ENCODE measurements at regions not wholly inside any gene's neighbourhood (a gene's known extent, or its start where the extent isn't known, plus 50 kb on each side); places are given as distances from the start of the nearest gene placed in this dataset.

- H3K27me3 ChIP-seq (replicated peaks in 1 of 4; ENCODE audit: control insufficient read depth in 3 of 4, extremely low read depth in 1 of 4, insufficient read depth in 3 of 4, low read length in 3 of 4): no peaks in the 10 kb centered on the region
- WGBS, 2 experiments (ENCODE audit: extremely low coverage in 1 of 2, insufficient coverage in 1 of 2, insufficient read length in 1 of 2, insufficient replicate concordance in 2 of 2, low coverage in 1 of 2, low lambda C conversion rate in 2 of 2, missing lambda C conversion rate in 1 of 2): 100% methylated on average over 1 of the region's 1 CpG; no CpG with 5 or more reads in 1 of the 2 experiments
- H3K9ac ChIP-seq (replicated peaks in 1 of 4; ENCODE audit: extremely low read depth in 1 of 4, low read depth in 3 of 4, low read length in 3 of 4): no peak overlapping the region
- no peak overlapping the region for H2BK12ac ChIP-seq (ENCODE audit: low read depth, low read length)
- H4K5ac ChIP-seq (ENCODE audit: insufficient read length, low read depth, low read length): no peak overlapping the region
- H3K27ac ChIP-seq (ENCODE audit: low read depth, low read length): no peak overlapping the region
- H3K18ac ChIP-seq (ENCODE audit: extremely low read depth, low read length): no peak overlapping the region
- no peak overlapping the region for H2BK15ac ChIP-seq (ENCODE audit: low read length)
- H2AFZ ChIP-seq (ENCODE audit: low read length): no peak overlapping the region
- ChIA-PET POLR2A (ENCODE audit: partially characterized antibody) (no interaction called here), CTCF (ENCODE audit: partially characterized antibody) (no interaction called here)
- H3K4ac ChIP-seq (replicated peaks; ENCODE audit: insufficient read length, low read depth, low read length): no peak overlapping the region
- no peak overlapping the region for H3K23ac ChIP-seq (ENCODE audit: insufficient read length)
- H2BK120ac ChIP-seq (replicated peaks; ENCODE audit: low read depth, low read length): no peak overlapping the region
- H3K9me3 ChIP-seq (ENCODE audit: insufficient read depth in 2 of 2, low read depth in 1 of 2, low read length in 1 of 2): no peaks in the 10 kb centered on the region; a peak in 1 of 4 replicates
- no peak overlapping the region for H2AK5ac ChIP-seq (ENCODE audit: low read depth, low read length)
- DNase-seq (ENCODE audit: low read depth in 1 of 2, low spot score in 2 of 2) (no peak), FAIRE-seq (no peak)
- no peak overlapping the region for H4K8ac ChIP-seq (ENCODE audit: extremely low read depth, insufficient read depth, low read length)
- H3K23me2 ChIP-seq (ENCODE audit: low read depth, low read length): no peaks in the 10 kb centered on the region
- H3K79me2 ChIP-seq (ENCODE audit: control insufficient read depth in 1 of 2, insufficient read depth in 2 of 2, low read length in 2 of 2): no peaks in the 10 kb centered on the region
- H3K4me3 ChIP-seq (ENCODE audit: extremely low read depth in 1 of 4, insufficient read depth in 2 of 4, low read depth in 3 of 4, low read length in 4 of 4): no peak overlapping the region
- H3K79me1 ChIP-seq (ENCODE audit: low read depth, low read length): no peaks in the 10 kb centered on the region
- no peak overlapping the region for H4K91ac ChIP-seq (replicated peaks; ENCODE audit: insufficient read length, low read length)
- H3K36me3 ChIP-seq (ENCODE audit: control insufficient read depth in 2 of 4, insufficient read depth in 4 of 4, low read length in 3 of 4): no peaks in the 10 kb centered on the region
- no peaks in the 10 kb centered on the region; a peak in 1 of 7 replicates for H3K4me1 ChIP-seq (replicated peaks in 1 of 4; ENCODE audit: control insufficient read depth in 3 of 4, insufficient read depth in 4 of 4, low read length in 3 of 4)
- H2BK20ac ChIP-seq (ENCODE audit: low read length): no peak overlapping the region
- no peaks in the 10 kb centered on the region for H4K20me1 ChIP-seq (replicated peaks in 1 of 2; ENCODE audit: control insufficient read depth in 1 of 2, insufficient read depth in 2 of 2, low read length in 2 of 2)
- no peak overlapping the region for H2BK5ac ChIP-seq (ENCODE audit: low read depth, low read length)
- no peak overlapping the region for H3K56ac ChIP-seq (replicated peaks; ENCODE audit: insufficient read length, low read depth, low read length)
- no peak overlapping the region for H3K4me2 ChIP-seq (ENCODE audit: insufficient read depth in 1 of 2, low read depth in 2 of 2, low read length in 2 of 2)
- H3K14ac ChIP-seq (ENCODE audit: insufficient read length): no peak overlapping the region
- TF ChIP-seq CBX5 (IDR thresholded peaks at IDR 0.05; ENCODE audit: low read depth, low read length): no peak
- no peak for TF ChIP-seq CREB1 (IDR thresholded peaks at IDR 0.05)
- no peak for TF ChIP-seq TAF7 (optimal IDR thresholded peaks at IDR 0.05; ENCODE audit: borderline replicate concordance, low read depth, low read length)
- TF ChIP-seq MAFK (IDR thresholded peaks at IDR 0.05; ENCODE audit: low read depth, low read length): no peak
- no peak for TF ChIP-seq RBBP5 (IDR thresholded peaks at IDR 0.05; ENCODE audit: borderline replicate concordance, low read depth, low read length)
- TF ChIP-seq POU5F1 (IDR thresholded peaks at IDR 0.05; ENCODE audit: low read depth, low read length): no peak
- TF ChIP-seq SRF (IDR thresholded peaks at IDR 0.05; ENCODE audit: low read depth, low read length): no peak
- no peak for TF ChIP-seq CTBP2 (IDR thresholded peaks at IDR 0.05; ENCODE audit: borderline replicate concordance, insufficient read depth, insufficient read length, low read length)
- no peak for TF ChIP-seq BRCA1 (IDR thresholded peaks at IDR 0.05; ENCODE audit: low read depth, low read length)
- TF ChIP-seq SUZ12 (IDR thresholded peaks at IDR 0.05; ENCODE audit: low read length): no peak
- TF ChIP-seq KDM1A (IDR thresholded peaks at IDR 0.05; ENCODE audit: borderline replicate concordance, low read length): no peak
- TF ChIP-seq, protein P1, sequence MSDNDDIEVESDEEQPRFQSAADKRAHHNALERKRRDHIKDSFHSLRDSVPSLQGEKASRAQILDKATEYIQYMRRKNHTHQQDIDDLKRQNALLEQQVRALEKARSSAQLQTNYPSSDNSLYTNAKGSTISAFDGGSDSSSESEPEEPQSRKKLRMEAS (IDR thresholded peaks at IDR 0.05): no peak
Measured at GRCh38 chr2:56613920-56614319, 430.1 kb downstream of the CCDC85A start.

Data from H1 (cell line).